Right ventricle myocardium inferior (tissue), 1 donor: ENCODE measurements at regions not wholly inside any gene's neighbourhood (a gene's known extent, or its start where the extent isn't known, plus 50 kb on each side); places are given as distances from the start of the nearest gene placed in this dataset.
"Not testable (repeated sequence)": the region's sequence is repeated elsewhere in the genome, so short reads cannot be mapped to it uniquely, and the experiment has no call there.

Source experiments
- ATAC-seq: fragments of 200-7000 bp; cut with Tn5 transposase; one replicate; pipeline ENCODE4 v1.9.1; 2020; ENCODE audit warnings: mild to moderate bottlenecking, moderate library complexity
- DNase-seq: peaks from one replicate; pipeline ENCODE4 v3.0.0; 2021; ENCODE audit errors: missing footprints
- intact Hi-C: fragments of 100-400 bp; cut with DNase I; formaldehyde crosslinking; loops from one replicate; pipeline ENCODE4 v1.11.0; 2022
- donor health status: DM: no; HTN: yes; CAD: no; lungs with severe emphysema.

GRCh38 chr11:44383246-44383645, 73.3 kb upstream of the ALX4 start:
- intact Hi-C loops: no loop called here
- ATAC-seq (no peak), DNase-seq (no peak)

DNA sequence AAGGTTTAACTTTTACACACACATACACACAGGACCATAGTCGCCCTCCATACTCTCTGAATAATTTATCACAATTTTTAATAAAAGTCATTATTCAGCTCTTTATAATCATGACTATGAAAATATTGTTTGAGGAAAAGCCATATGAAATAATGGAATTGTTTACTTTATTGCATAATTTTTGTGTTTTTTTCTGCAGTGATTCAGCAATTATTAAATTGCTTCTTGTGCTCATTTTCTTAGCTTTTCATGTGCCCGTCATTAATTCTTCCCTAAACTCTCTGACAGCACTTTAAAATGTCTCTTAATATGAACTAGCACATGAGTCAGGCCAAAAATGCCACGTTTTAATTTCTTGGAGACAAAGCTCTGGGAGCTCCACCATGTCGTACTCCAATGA, 77.5 kb upstream of the ALX4 start:
- DNase-seq (no peak), ATAC-seq (no peak)
- intact Hi-C loops: no loop called here

DNA sequence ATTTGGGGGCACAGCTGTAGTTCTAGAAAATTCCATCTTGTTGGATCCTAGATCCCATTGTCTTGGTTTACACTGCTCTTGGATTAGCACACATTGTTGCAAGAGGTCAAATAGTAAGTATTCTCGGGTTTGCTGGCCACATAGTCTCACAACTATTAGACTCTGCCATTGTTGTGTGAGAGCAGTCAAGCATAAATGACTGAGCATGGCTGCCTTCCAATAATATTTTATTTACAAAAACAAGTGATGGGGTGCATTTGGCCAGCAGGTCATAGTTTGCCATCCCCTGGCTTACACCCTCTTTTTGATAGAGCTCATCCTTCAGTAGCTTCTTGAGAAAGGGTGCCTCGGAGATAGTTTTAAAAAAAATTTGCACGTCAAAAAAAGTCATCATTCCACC, 77.9 kb upstream of the ALX4 start:
- no peak for DNase-seq
- intact Hi-C loops: no loop called here
- no peak for ATAC-seq

DNA sequence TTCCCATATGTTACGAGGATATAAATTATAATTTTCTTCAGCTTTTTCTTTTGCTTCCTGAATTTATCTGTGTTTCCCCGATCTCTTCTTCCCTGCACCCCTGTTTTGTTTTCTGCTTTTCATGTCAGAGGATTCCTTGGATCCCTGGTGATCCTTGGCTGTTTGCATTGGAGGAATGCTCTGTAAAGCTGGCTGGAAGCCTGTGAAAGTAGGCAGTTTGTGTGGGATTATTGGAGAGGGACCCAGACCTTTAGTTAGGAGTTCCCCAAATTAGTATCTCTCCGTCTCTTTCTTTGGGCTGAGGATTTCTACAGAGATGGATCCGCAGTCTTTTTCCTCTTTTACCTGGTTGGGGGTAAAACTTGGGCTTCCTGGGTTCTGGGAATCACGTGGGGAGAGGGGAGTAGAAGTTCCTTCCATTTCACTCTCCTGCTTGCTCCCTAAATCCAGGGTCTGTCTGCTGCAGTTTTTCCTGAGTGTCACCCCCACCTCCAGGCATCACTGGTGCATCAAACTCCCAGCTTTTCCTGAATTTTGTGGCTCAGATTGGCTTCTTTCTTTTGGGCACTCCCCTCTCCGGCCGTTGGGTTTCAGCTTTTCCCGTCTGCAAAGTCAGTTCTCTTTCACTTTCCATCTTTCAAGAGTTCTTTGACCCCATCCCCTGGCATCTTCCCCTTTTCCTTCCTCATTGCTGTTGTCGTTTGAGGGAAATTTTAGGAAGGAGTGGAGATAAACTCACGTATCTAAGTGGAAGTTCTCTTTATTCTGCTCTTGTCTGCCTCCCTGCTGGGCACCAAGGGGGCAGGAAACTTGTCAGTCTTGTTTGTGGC, 79.1 kb upstream of the ALX4 start:
- DNase-seq (no peak), ATAC-seq (no peak)
- intact Hi-C loops: no loop called here

GRCh38 chr11:44389963-44390605, 80.1 kb upstream of the ALX4 start:
- intact Hi-C loops: no loop called here
- DNase-seq (no peak), ATAC-seq (no peak)

DNA sequence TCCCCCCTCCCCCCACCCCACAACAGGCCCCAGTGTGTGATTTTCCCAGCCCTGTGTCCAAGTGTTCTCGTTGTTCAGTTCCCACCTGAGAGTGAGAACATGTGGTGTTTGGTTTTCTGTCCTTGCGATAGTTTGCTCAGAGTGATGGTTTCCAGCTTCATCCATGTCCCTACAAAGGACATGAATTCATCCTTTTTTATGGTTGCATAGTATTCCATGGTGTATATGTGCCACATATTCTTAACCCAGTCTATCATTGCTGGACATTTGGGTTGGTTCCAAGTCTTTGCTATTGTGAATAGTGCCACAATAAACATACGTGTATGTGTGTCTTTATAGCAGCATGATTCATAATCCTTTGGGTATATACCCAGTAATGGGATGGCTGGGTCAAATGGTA, 81.1 kb upstream of the ALX4 start:
- intact Hi-C loops, DNase-seq, ATAC-seq: not testable (repeated sequence)

- intact Hi-C loops, DNase-seq, ATAC-seq: not testable (repeated sequence)
Observed at GRCh38 chr11:44396746-44397145, 86.8 kb upstream of the ALX4 start.

DNA sequence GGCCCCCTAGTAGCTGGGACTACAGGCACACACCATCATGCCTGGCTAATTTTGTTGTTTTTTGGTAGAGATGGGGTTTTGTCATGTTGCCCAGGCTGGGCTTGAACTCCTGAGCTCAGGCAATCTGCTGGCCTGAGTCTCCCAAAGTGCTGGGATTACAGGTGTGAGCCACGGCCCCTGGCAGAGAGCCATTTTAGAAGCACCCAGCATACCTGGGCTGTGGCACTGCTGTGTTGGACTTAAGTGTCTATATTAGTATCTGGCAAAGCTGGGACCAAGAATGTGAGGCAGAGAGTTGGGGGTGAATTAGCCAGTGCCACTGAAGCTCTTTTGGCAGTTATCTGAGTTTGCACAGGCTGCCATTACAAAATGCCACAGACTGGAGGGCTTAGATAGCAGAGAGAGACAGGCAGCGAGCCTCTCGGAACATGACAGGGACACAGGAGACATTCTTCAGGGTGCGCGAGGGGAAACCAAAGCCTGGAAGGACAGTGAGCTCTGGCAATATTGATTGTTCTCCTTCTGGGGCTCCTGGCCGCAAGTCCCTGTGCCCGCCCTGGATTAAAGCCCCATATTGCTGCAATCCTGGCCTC, 87.7 kb upstream of the ALX4 start:
- ATAC-seq: no peak
- no peak for DNase-seq
- intact Hi-C loops: no loop called here

GRCh38 chr11:44398266-44399030, 88.5 kb upstream of the ALX4 start:
- no peak for DNase-seq
- ATAC-seq: no peak
- intact Hi-C loops: no loop called here

- no peak for DNase-seq
- no peak for ATAC-seq
- intact Hi-C loops: loop anchor here (10.0 kb wide), 1 partner anchor 55 kb away; no protein-coding TSS in a partner anchor
Observed at GRCh38 chr11:44399968-44400367, 90.0 kb upstream of the ALX4 start.

DNA sequence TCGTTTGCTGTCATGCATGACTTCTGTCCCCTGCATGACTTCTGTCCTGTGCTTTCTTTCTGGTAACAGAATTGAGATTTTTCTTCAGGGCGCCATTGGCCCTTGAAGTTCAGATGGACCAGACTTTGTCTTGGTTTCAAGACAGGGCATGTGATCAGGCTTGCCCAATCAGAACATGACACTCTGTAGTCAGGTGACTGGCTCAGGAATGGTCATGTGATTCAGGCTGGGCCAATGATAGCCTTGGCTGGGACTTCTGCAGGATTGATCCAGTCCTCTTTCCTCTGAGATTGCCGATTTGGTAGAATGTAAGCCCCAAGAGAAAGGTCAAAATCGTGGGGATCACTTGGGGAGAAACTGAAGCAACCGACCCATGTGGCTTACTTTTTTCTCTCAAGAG, 90.5 kb upstream of the ALX4 start:
- intact Hi-C loops: loop anchor here (10.0 kb wide), 1 partner anchor 56 kb away; no protein-coding TSS in a partner anchor
- DNase-seq (no peak), ATAC-seq (no peak)

GRCh38 chr11:44402466-44403075, 92.6 kb upstream of the ALX4 start:
- intact Hi-C loops: loop anchor here (10.0 kb wide), 1 partner anchor 58 kb away; no protein-coding TSS in a partner anchor
- ATAC-seq (no peak), DNase-seq (no peak)

DNA sequence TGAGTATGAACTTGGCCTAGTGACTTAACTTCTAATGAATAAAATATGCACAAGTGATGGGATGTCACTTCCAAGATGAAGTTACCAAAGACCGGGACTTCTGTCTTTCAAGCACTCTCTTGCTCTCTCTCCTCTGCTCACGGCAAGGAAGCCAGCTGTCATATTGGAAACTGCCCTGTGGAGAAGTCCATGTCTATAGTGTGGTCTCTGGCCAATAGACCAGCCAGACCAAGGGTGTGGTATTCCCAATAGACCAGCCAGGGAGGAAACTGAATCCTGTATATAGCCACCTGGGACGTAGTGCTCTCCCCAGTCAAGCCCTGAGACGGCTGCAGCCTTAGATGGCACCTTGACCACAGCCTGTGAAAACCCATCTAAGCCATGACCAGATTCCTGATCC, 93.2 kb upstream of the ALX4 start:
- DNase-seq (no peak), ATAC-seq (no peak)
- intact Hi-C loops: loop anchor here (10.0 kb wide), 1 partner anchor 58 kb away; no protein-coding TSS in a partner anchor

DNA sequence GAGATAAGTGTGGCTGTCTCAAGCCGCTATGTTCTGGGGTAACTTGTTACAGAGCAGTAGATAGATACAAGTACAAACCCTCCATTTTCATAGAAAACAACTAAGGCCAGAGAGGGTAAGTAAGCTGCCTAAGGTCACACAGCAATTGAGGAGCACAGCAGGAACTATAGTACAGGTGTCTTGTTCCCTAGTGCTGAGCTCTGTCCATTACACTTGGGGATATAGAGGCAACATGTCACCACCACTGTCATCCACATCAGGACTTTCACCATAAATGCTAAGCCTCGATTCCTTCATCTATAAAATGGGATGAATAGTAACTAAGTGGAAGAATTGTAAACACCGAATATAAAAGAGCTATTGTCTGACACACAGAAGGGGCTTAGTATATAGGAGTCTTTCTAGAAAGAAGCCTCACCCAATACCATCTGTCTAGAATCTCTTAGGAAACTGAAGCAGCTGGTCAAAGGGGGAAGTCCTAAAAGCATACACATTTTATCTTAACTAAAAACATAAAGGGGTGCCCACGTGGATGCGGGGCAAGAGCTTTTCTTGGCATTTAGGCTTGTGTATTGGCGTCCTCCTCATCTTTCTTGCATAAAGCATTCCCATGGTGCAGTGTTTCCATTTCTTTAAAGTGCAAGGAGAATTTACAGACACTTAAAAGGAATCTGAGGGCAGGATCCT, 93.8 kb upstream of the ALX4 start:
- ATAC-seq (no peak), DNase-seq (no peak)
- intact Hi-C loops: loop anchor here (10.0 kb wide), 1 partner anchor 59 kb away; no protein-coding TSS in a partner anchor

DNA sequence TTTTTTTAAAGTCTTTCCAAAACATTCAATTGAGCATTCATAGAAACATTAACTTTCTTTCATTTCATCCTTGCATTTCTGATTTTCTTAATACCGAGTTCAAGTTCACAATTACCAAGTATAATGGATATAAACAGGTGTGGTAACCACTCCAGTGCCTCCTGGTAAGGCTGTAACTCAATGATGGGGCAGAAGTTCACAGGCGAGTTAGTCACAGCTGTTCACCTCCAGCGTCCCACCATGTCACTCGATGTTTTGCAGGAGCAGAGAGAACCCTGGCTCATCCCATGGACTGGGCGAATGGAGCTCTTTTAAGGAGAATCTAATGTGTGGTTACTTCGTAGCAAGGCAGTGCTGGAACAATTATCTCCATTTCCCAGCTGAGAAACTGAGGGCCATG, 94.4 kb upstream of the ALX4 start:
- no peak for DNase-seq
- intact Hi-C loops: loop anchor here (10.0 kb wide), 1 partner anchor 60 kb away; no protein-coding TSS in a partner anchor

GRCh38 chr11:44404736-44405395, 94.9 kb upstream of the ALX4 start:
- DNase-seq (no peak), ATAC-seq (no peak)
- intact Hi-C loops: loop anchor here (10.0 kb wide), 1 partner anchor 60 kb away; no protein-coding TSS in a partner anchor

More for the DNA sequence above, 94.4 kb upstream of the ALX4 start:
- no peak for ATAC-seq

GRCh38 chr11:44407211-44407996, 97.5 kb upstream of the ALX4 start:
- ATAC-seq (no peak), DNase-seq (no peak)
- intact Hi-C loops: loop anchor here (10.0 kb wide), 1 partner anchor 63 kb away; no protein-coding TSS in a partner anchor
